WI38 (cell line): ENCODE measurements at regions not wholly inside any gene's neighbourhood (a gene's known extent, or its start where the extent isn't known, plus 50 kb on each side); places are given as distances from the start of the nearest gene placed in this dataset.

Experiments
- H3K4me3 ChIP-seq: 2 replicates; pipeline ENCODE4 v1.5.1; 2011; ENCODE audit warnings: low read depth, mild to moderate bottlenecking, control low read depth, low read length
- CTCF ChIP-seq: IDR thresholded peaks from 2 replicates; pipeline ENCODE4 v1.5.1; 2012; ENCODE audit warnings: low read depth, mild to moderate bottlenecking, control low read depth, low read length

- no peak for TF ChIP-seq CTCF
- H3K4me3 ChIP-seq, result no peak overlapping the region
These were observed 77.1 kb upstream of the SALL1 start for GRCh38 chr16:51228097-51228659.

GRCh38 chr16:51225878-51226277 lies 74.8 kb upstream of the SALL1 start:
- no peak for TF ChIP-seq CTCF

GRCh38 chr16:51224317-51224716 lies 73.2 kb upstream of the SALL1 start:
- no peak for TF ChIP-seq CTCF
- H3K4me3 ChIP-seq, result no peak overlapping the region

More at GRCh38 chr16:51225878-51226277, 74.8 kb upstream of the SALL1 start:
- H3K4me3 ChIP-seq, result no peak overlapping the region

GRCh38 chr16:51222016-51222415 lies 70.9 kb upstream of the SALL1 start:
- H3K4me3 ChIP-seq, result no peak overlapping the region
- TF ChIP-seq CTCF, result no peak

- no peak overlapping the region for H3K4me3 ChIP-seq
- no peak for TF ChIP-seq CTCF
These were observed 60.1 kb upstream of the SALL1 start for GRCh38 chr16:51211148-51211547.

GRCh38 chr16:51210087-51210486 lies 59.0 kb upstream of the SALL1 start:
- H3K4me3 ChIP-seq, result no peak overlapping the region
- TF ChIP-seq CTCF, result no peak

- TF ChIP-seq CTCF, result no peak
- no peak overlapping the region for H3K4me3 ChIP-seq
These were observed 50.5 kb upstream of the SALL1 start for GRCh38 chr16:51201604-51202003.
